ENCODE measurements at regions not wholly inside any gene's neighbourhood (a gene's known extent, or its start where the extent isn't known, plus 50 kb on each side); places are given as distances from the start of the nearest gene placed in this dataset.

DNA sequence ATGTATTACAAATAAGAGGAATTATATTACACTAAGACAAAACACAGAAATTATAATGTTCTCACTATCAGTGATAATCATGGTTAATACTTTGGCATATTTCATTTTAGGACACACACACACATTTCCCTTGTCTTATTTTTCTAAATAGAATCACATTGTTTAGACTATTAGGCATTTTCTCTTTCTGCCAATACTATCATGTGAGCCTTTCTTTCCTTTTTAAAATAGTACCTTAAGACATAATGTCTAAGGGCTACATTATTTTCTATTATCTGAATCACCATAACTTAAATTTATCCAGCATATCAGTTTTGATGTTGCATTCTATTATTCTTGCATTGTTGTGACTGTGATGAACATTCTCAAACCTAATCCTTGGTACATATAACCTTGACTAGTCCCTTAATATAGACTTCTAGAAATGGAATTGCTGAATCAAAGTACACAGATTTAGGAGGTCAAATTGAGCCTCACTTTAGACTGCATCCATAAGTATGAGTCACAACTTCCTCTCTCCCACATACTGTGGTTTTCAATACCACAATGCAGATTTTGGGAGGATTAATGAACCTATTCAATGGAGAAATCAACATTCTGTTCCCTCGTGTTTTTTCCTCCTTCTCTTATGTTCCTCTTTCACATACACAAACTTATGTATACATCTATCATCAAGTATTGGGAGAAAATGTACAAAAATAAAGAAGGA is 212.6 kb downstream of the MOXD1 start:
- TF ChIP-seq, protein P1, sequence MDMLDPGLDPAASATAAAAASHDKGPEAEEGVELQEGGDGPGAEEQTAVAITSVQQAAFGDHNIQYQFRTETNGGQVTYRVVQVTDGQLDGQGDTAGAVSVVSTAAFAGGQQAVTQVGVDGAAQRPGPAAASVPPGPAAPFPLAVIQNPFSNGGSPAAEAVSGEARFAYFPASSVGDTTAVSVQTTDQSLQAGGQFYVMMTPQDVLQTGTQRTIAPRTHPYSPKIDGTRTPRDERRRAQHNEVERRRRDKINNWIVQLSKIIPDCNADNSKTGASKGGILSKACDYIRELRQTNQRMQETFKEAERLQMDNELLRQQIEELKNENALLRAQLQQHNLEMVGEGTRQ (IDR thresholded peaks at IDR 0.05; ENCODE audit: low read depth, low read length): no peak
- TF ChIP-seq, protein P2, sequence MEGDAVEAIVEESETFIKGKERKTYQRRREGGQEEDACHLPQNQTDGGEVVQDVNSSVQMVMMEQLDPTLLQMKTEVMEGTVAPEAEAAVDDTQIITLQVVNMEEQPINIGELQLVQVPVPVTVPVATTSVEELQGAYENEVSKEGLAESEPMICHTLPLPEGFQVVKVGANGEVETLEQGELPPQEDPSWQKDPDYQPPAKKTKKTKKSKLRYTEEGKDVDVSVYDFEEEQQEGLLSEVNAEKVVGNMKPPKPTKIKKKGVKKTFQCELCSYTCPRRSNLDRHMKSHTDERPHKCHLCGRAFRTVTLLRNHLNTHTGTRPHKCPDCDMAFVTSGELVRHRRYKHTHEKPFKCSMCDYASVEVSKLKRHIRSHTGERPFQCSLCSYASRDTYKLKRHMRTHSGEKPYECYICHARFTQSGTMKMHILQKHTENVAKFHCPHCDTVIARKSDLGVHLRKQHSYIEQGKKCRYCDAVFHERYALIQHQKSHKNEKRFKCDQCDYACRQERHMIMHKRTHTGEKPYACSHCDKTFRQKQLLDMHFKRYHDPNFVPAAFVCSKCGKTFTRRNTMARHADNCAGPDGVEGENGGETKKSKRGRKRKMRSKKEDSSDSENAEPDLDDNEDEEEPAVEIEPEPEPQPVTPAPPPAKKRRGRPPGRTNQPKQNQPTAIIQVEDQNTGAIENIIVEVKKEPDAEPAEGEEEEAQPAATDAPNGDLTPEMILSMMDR (conservative IDR thresholded peaks at IDR 0.05; ENCODE audit: low read depth, low read length): no peak
- TF ChIP-seq SMC3 (IDR thresholded peaks at IDR 0.05; ENCODE audit: low read depth, low read length) (no peak), RAD21 (IDR thresholded peaks at IDR 0.05; ENCODE audit: low read length) (no peak), MXI1 (IDR thresholded peaks at IDR 0.05; ENCODE audit: borderline replicate concordance, low read depth, low read length) (no peak), POLR2A (IDR thresholded peaks at IDR 0.05; ENCODE audit: low read depth, low read length) (no peak), CEBPB (IDR thresholded peaks at IDR 0.05; ENCODE audit: low read depth, low read length) (no peak)

Data from IMR-90 (cell line).